ENCODE measurements at regions not wholly inside any gene's neighbourhood (a gene's known extent, or its start where the extent isn't known, plus 50 kb on each side); places are given as distances from the start of the nearest gene placed in this dataset.
"Not testable (repeated sequence)": the region's sequence is repeated elsewhere in the genome, so short reads cannot be mapped to it uniquely, and the experiment has no call there.

- intact Hi-C loops (cut with DNase I): no loop called here
- DNase-seq (ENCODE audit: low spot score): no peak
Measured at GRCh38 chr16:65717846-65718245, 596.0 kb upstream of the CDH11 start.

- DNase-seq (ENCODE audit: low spot score): no peak
- intact Hi-C loops (cut with DNase I): no loop called here
Measured at GRCh38 chr16:65716737-65717700, 595.2 kb upstream of the CDH11 start.

- intact Hi-C loops (cut with DNase I): no loop called here
- no peak for DNase-seq (ENCODE audit: low spot score)
Measured at GRCh38 chr16:65713181-65713808, 591.4 kb upstream of the CDH11 start.

GRCh38 chr16:65710107-65710506, 588.2 kb upstream of the CDH11 start:
- DNase-seq (ENCODE audit: low spot score): no peak
- intact Hi-C loops (cut with DNase I): no loop called here

- no peak for DNase-seq (ENCODE audit: low spot score)
- intact Hi-C loops (cut with DNase I): no loop called here
Measured at GRCh38 chr16:65704866-65705265, 583.0 kb upstream of the CDH11 start.

GRCh38 chr16:65702707-65703402, 581.0 kb upstream of the CDH11 start:
- no peak for DNase-seq (ENCODE audit: low spot score)
- intact Hi-C loops (cut with DNase I): no loop called here

- intact Hi-C loops (cut with DNase I): no loop called here
- DNase-seq (ENCODE audit: low spot score): no peak
Measured at GRCh38 chr16:65700596-65700995, 578.7 kb upstream of the CDH11 start.

GRCh38 chr16:65698791-65699321, 577.0 kb upstream of the CDH11 start:
- DNase-seq (ENCODE audit: low spot score): no peak
- intact Hi-C loops (cut with DNase I): no loop called here

- intact Hi-C loops (cut with DNase I): no loop called here
- DNase-seq (ENCODE audit: low spot score): no peak
Measured at GRCh38 chr16:65697521-65697920, 575.7 kb upstream of the CDH11 start.

GRCh38 chr16:65697065-65697464, 575.2 kb upstream of the CDH11 start:
- no peak for DNase-seq (ENCODE audit: low spot score)
- intact Hi-C loops (cut with DNase I): no loop called here

- intact Hi-C loops (cut with DNase I); DNase-seq (ENCODE audit: low spot score): not testable (repeated sequence)
Measured at GRCh38 chr16:65691846-65692245, 570.0 kb upstream of the CDH11 start.

GRCh38 chr16:65689726-65690125, 567.9 kb upstream of the CDH11 start:
- intact Hi-C loops (cut with DNase I): no loop called here
- DNase-seq (ENCODE audit: low spot score): no peak

- DNase-seq (ENCODE audit: low spot score): no peak
- intact Hi-C loops (cut with DNase I): no loop called here
Measured at GRCh38 chr16:65688301-65688700, 566.4 kb upstream of the CDH11 start.

GRCh38 chr16:65684230-65684629, 562.4 kb upstream of the CDH11 start:
- intact Hi-C loops (cut with DNase I): no loop called here
- no peak for DNase-seq (ENCODE audit: low spot score)

- no peak for DNase-seq (ENCODE audit: low spot score)
- intact Hi-C loops (cut with DNase I): no loop called here
Measured at GRCh38 chr16:65681406-65681805, 559.5 kb upstream of the CDH11 start.

- intact Hi-C loops (cut with DNase I): no loop called here
- no peak for DNase-seq (ENCODE audit: low spot score)
Measured at GRCh38 chr16:65679785-65680184, 557.9 kb upstream of the CDH11 start.

GRCh38 chr16:65675161-65675560, 553.3 kb upstream of the CDH11 start:
- DNase-seq (ENCODE audit: low spot score): no peak
- intact Hi-C loops (cut with DNase I): no loop called here

- DNase-seq (ENCODE audit: low spot score): no peak
- intact Hi-C loops (cut with DNase I): no loop called here
Measured at GRCh38 chr16:65672960-65673359, 551.1 kb upstream of the CDH11 start.

- intact Hi-C loops (cut with DNase I): no loop called here
- DNase-seq (ENCODE audit: low spot score): no peak
Measured at GRCh38 chr16:65671071-65671470, 549.2 kb upstream of the CDH11 start.

- no peak for DNase-seq (ENCODE audit: low spot score)
- intact Hi-C loops (cut with DNase I): no loop called here
Measured at GRCh38 chr16:65668064-65668595, 546.3 kb upstream of the CDH11 start.
